Thoracic aorta (tissue), 2 donors: ENCODE measurements at regions not wholly inside any gene's neighbourhood (a gene's known extent, or its start where the extent isn't known, plus 50 kb on each side); places are given as distances from the start of the nearest gene placed in this dataset.

ENCODE experiments used
- ATAC-seq: fragments of 150-250 bp; one replicate; pipeline ENCODE4 v1.8.0; 2017; ENCODE audit warnings: low read depth; ENCODE audit not compliant: insufficient number of reproducible peaks, low FRiP score
- DNase-seq: peaks from one replicate; pipeline ENCODE4 v3.0.0-alpha.2; 2020; ENCODE audit warnings: low spot score
- H3K27ac ChIP-seq, 2 donors: fragments of 200-600 bp; sonication (generic); 1 replicate in 1 of 2; 2 replicates in 1 of 2; pipeline ENCODE4 v1.5.1; 2016; ENCODE audit warnings: mild to moderate bottlenecking in 2 of 2, moderate library complexity in 2 of 2
- H3K27me3 ChIP-seq: fragments of 200-600 bp; sonication (generic); replicated peaks from 2 replicates; pipeline ENCODE4 v1.6.0; 2016; ENCODE audit warnings: mild to moderate bottlenecking; ENCODE audit not compliant: insufficient read depth
- H3K36me3 ChIP-seq: fragments of 200-600 bp; sonication (generic); one replicate; pipeline ENCODE4 v1.5.1; 2016
- H3K4me1 ChIP-seq, 2 donors: fragments of 200-600 bp; sonication (generic); 1 replicate in 1 of 2; 2 replicates in 1 of 2; pipeline versions ENCODE4 v1.5.1 to v1.6.0; 2016; ENCODE audit warnings: low read depth in 2 of 2, mild to moderate bottlenecking in 1 of 2; ENCODE audit not compliant: control insufficient read depth in 1 of 2
- H3K4me3 ChIP-seq: fragments of 200-600 bp; sonication (generic); 2 replicates; pipeline ENCODE4 v1.5.1; 2016; ENCODE audit warnings: mild to moderate bottlenecking
- H3K9me3 ChIP-seq: fragments of 200-600 bp; sonication (generic); 2 replicates; pipeline ENCODE4 v1.5.1; 2016
- CTCF ChIP-seq: fragments of 200-600 bp; sonication (generic); IDR thresholded peaks from one replicate; pipeline ENCODE4 v1.5.1; 2019; ENCODE audit warnings: antibody characterized with exemption

- Histone ChIP-seq H3K4me3 (peak overlapping the region; percentile 53), H3K36me3 (no peaks in the 10 kb centered on the region), H3K4me1 (no peaks in the 10 kb centered on the region), H3K9me3 (no peaks in the 10 kb centered on the region), H3K27ac (no peak overlapping the region), H3K27me3 (no peaks in the 10 kb centered on the region)
- TF ChIP-seq CTCF: no peak
- DNase-seq (no peak), ATAC-seq (no peak)
Measured at GRCh38 chr6:103675807-103676406, 1183.8 kb downstream of the HACE1 start.

GRCh38 chr6:103674790-103675189 is 1184.9 kb downstream of the HACE1 start:
- Histone ChIP-seq H3K36me3 (no peaks in the 10 kb centered on the region), H3K27me3 (no peaks in the 10 kb centered on the region), H3K4me1 (no peaks in the 10 kb centered on the region), H3K4me3 (no peak overlapping the region), H3K27ac (no peak overlapping the region), H3K9me3 (no peaks in the 10 kb centered on the region)
- no peak for TF ChIP-seq CTCF
- DNase-seq (no peak), ATAC-seq (no peak)

GRCh38 chr6:103672169-103672568 is 1187.5 kb downstream of the HACE1 start:
- ATAC-seq (no peak), DNase-seq (no peak)
- Histone ChIP-seq H3K27ac (no peak overlapping the region), H3K4me1 (no peaks in the 10 kb centered on the region), H3K4me3 (no peak overlapping the region), H3K36me3 (no peaks in the 10 kb centered on the region), H3K27me3 (no peaks in the 10 kb centered on the region), H3K9me3 (no peaks in the 10 kb centered on the region)
- TF ChIP-seq CTCF: no peak

GRCh38 chr6:103629613-103630012 is 1230.1 kb downstream of the HACE1 start:
- H3K9me3 ChIP-seq: no peaks in the 10 kb centered on the region
- ATAC-seq (no peak), DNase-seq (no peak)
- no peaks in the 10 kb centered on the region for H3K4me1 ChIP-seq
- H3K4me3 ChIP-seq: no peak overlapping the region
- no peaks in the 10 kb centered on the region for H3K27me3 ChIP-seq
- no peak overlapping the region for H3K27ac ChIP-seq
- no peaks in the 10 kb centered on the region for H3K36me3 ChIP-seq
- no peak for TF ChIP-seq CTCF

GRCh38 chr6:103617642-103618041 is 1242.1 kb downstream of the HACE1 start:
- Histone ChIP-seq H3K4me1 (no peaks in the 10 kb centered on the region), H3K4me3 (no peak overlapping the region), H3K9me3 (no peaks in the 10 kb centered on the region), H3K36me3 (no peaks in the 10 kb centered on the region), H3K27ac (no peak overlapping the region), H3K27me3 (no peaks in the 10 kb centered on the region)
- no peak for TF ChIP-seq CTCF
- no peak for DNase-seq
- ATAC-seq: no peak
